IMR-90 (cell line): ENCODE measurements at regions not wholly inside any gene's neighbourhood (a gene's known extent, or its start where the extent isn't known, plus 50 kb on each side); places are given as distances from the start of the nearest gene placed in this dataset.

ENCODE experiments used
- ATAC-seq: fragments of 200-7000 bp; cut with Tn5 transposase; 2 replicates; pipeline ENCODE4 v1.9.1; 2020; ENCODE audit warnings: low read depth, mild to moderate bottlenecking, moderate library complexity
- BruUV-seq: library from RNA; stranded (reverse); fragments of 400-500 nt; replicated peaks from 2 replicates; lab custom pipeline; 2021; lab: Mats Ljungman, UMichigan
- CTCF ChIA-PET: fragments of 300-600 bp; formaldehyde crosslinking; extraction: SDS; loops from one replicate; lab custom pipeline; 2021; ENCODE audit warnings: antibody characterized with exemption; lab: Yijun Ruan, JAX
- POLR2A ChIA-PET: fragments of 300-600 bp; sonication (Branson Sonifier 250); formaldehyde crosslinking; loops from one replicate; lab custom pipeline; 2022; ENCODE audit warnings: antibody characterized with exemption; ENCODE audit not compliant: unreplicated experiment; lab: Charles Lee
- DNase-seq: peaks from one replicate; pipeline ENCODE4 v3.0.0; 2013
- H2AFZ ChIP-seq: replicated peaks from 2 replicates; pipeline ENCODE3; 2013; ENCODE audit warnings: low read length, mild to moderate bottlenecking; ENCODE audit not compliant: poor library complexity
- H2AK5ac ChIP-seq: 2 replicates; pipeline ENCODE4 v1.6.1; 2013; ENCODE audit warnings: low read depth, low read length, inconsistent platforms
- H2AK9ac ChIP-seq: replicated peaks from 2 replicates; pipeline ENCODE3; 2013; ENCODE audit warnings: mild to moderate bottlenecking, low read depth, low read length, moderate library complexity; ENCODE audit not compliant: poor library complexity
- H2BK120ac ChIP-seq: 2 replicates; pipeline ENCODE4 v1.6.1; 2013; ENCODE audit warnings: low read depth, low read length, inconsistent platforms
- H2BK15ac ChIP-seq: 3 replicates; pipeline ENCODE4 v1.6.1; 2013; ENCODE audit warnings: low read depth, low read length, inconsistent platforms
- H2BK20ac ChIP-seq: 2 replicates; pipeline ENCODE4 v1.6.1; 2013; ENCODE audit warnings: low read depth, mild to moderate bottlenecking, inconsistent platforms, low read length, moderate library complexity
- H2BK5ac ChIP-seq: 2 replicates; pipeline ENCODE4 v1.6.1; 2013; ENCODE audit warnings: mild to moderate bottlenecking, low read depth, low read length, inconsistent platforms; ENCODE audit not compliant: poor library complexity, severe bottlenecking
- H3K14ac ChIP-seq: replicated peaks from 2 replicates; pipeline ENCODE4 v1.6.1; 2013; ENCODE audit warnings: low read depth, low read length, inconsistent platforms
- H3K18ac ChIP-seq: 2 replicates; pipeline ENCODE4 v1.6.1; 2013; ENCODE audit warnings: low read depth, low read length, control low read depth
- H3K23ac ChIP-seq: 2 replicates; pipeline ENCODE4 v1.6.1; 2013; ENCODE audit warnings: low read depth, low read length, inconsistent platforms
- H3K27ac ChIP-seq: 2 replicates; pipeline ENCODE4 v1.5.1; 2013; ENCODE audit warnings: mild to moderate bottlenecking, control low read depth, low read length; ENCODE audit not compliant: insufficient read depth
- H3K27me3 ChIP-seq: 2 replicates; pipeline ENCODE4 v1.6.1; 2013; ENCODE audit warnings: low read length; ENCODE audit not compliant: control insufficient read depth, insufficient read depth
- H3K36me3 ChIP-seq: 2 replicates; pipeline ENCODE4 v1.6.1; 2013; ENCODE audit warnings: low read length, mixed read lengths; ENCODE audit not compliant: control insufficient read depth, insufficient read depth
- H3K4ac ChIP-seq: 2 replicates; pipeline ENCODE4 v1.6.1; 2013; ENCODE audit warnings: low read depth, low read length, inconsistent platforms
- H3K4me1 ChIP-seq: 2 replicates; pipeline ENCODE4 v1.6.1; 2013; ENCODE audit warnings: low read length, mixed read lengths; ENCODE audit not compliant: control insufficient read depth, insufficient read depth
- H3K4me2 ChIP-seq: 2 replicates; pipeline ENCODE4 v1.6.1; 2013; ENCODE audit warnings: low read depth, mild to moderate bottlenecking, control low read depth, low read length, moderate library complexity
- H3K4me3 ChIP-seq: 2 replicates; pipeline ENCODE4 v1.5.1; 2013; ENCODE audit warnings: low read depth, mild to moderate bottlenecking, control low read depth, low read length, moderate library complexity; ENCODE audit not compliant: insufficient read depth
- H3K56ac ChIP-seq: 2 replicates; pipeline ENCODE4 v1.6.1; 2013; ENCODE audit warnings: low read length, inconsistent platforms; ENCODE audit not compliant: insufficient read depth; ENCODE audit errors: extremely low read depth
- H3K79me1 ChIP-seq, 2 experiments: 2 replicates each; pipeline ENCODE4 v1.6.1; 2013; ENCODE audit warnings: low read length in 2 of 2, inconsistent platforms in 1 of 2, low read depth in 1 of 2
- H3K9ac ChIP-seq: 2 replicates; pipeline ENCODE4 v1.6.1; 2013; ENCODE audit warnings: low read depth, low read length, control low read depth
- H3K9me1 ChIP-seq: 2 replicates; pipeline ENCODE4 v1.6.1; 2013; ENCODE audit warnings: low read length, inconsistent platforms; ENCODE audit not compliant: insufficient read depth
- H3K9me3 ChIP-seq: 2 replicates; pipeline ENCODE4 v1.6.1; 2013; ENCODE audit warnings: low read length; ENCODE audit not compliant: control insufficient read depth, insufficient read depth
- H4K20me1 ChIP-seq: 2 replicates; pipeline ENCODE4 v1.6.1; 2013; ENCODE audit warnings: low read length, inconsistent platforms; ENCODE audit not compliant: insufficient read depth
- H4K5ac ChIP-seq: 2 replicates; pipeline ENCODE4 v1.6.1; 2013; ENCODE audit warnings: mild to moderate bottlenecking, low read depth, low read length, control low read depth
- H4K8ac ChIP-seq, 2 experiments: 2 replicates each; pipeline ENCODE4 v1.6.1; 2013; ENCODE audit warnings: low read depth in 2 of 2, low read length in 2 of 2, control low read depth in 1 of 2, inconsistent platforms in 1 of 2
- H4K91ac ChIP-seq: 2 replicates; pipeline ENCODE4 v1.6.1; 2013; ENCODE audit warnings: low read depth, low read length, inconsistent platforms; ENCODE audit not compliant: insufficient read depth
- BHLHE40 ChIP-seq: fragments of 150-350 bp; IDR thresholded peaks from 2 replicates; pipeline ENCODE4 v1.6.1; 2016; ENCODE audit warnings: mild to moderate bottlenecking, low read depth, low read length
- CHD1 ChIP-seq: IDR thresholded peaks from 2 replicates; pipeline ENCODE4 v1.6.1; 2012; ENCODE audit warnings: low read depth, low read length, improper control_type of control experiment
- ELK1 ChIP-seq: fragments of 150-350 bp; IDR thresholded peaks from 2 replicates; pipeline ENCODE4 v1.6.1; 2016; ENCODE audit warnings: low read depth, mild to moderate bottlenecking, low read length, moderate library complexity, borderline replicate concordance
- MXI1 ChIP-seq: IDR thresholded peaks from 2 replicates; pipeline ENCODE4 v1.6.1; 2012; ENCODE audit warnings: low read depth, mild to moderate bottlenecking, low read length, moderate library complexity, borderline replicate concordance
- RFX5 ChIP-seq: IDR thresholded peaks from 2 replicates; pipeline ENCODE4 v1.8.0; 2012; ENCODE audit warnings: low read depth, mild to moderate bottlenecking, low read length, moderate library complexity
- SMC3 ChIP-seq: fragments of 150-350 bp; IDR thresholded peaks from 2 replicates; pipeline ENCODE4 v1.6.1; 2016; ENCODE audit warnings: low read depth, mild to moderate bottlenecking, antibody characterized with exemption, low read length, moderate library complexity
- WGBS, 2 experiments: methylation state at CpG; one replicate each; pipeline versions ENCODE4 v1.1.5 to v1.1.7; 2013; ENCODE audit warnings: missing lambda C conversion rate in 2 of 2; ENCODE audit not compliant: insufficient read length in 1 of 2; ENCODE audit errors: extremely low coverage in 2 of 2; 5-methylcytosine and 5-hydroxymethylcytosine counted together
- dilution Hi-C: fragments of 300-500 bp; cut with HindIII; formaldehyde crosslinking; loops from one replicate; pipeline ENCODE4 v1.14.3; 2018; ENCODE audit warnings: low sequenced_read_pairs; ENCODE audit not compliant: unreplicated experiment
- in situ Hi-C: fragments of 300-500 bp; cut with MboI; formaldehyde crosslinking; loops from 3 replicates; pipeline ENCODE4 v1.14.3; 2019; ENCODE audit warnings: low sequenced_read_pairs, inconsistent platforms, mixed read lengths
- intact Hi-C: fragments of 100-400 bp; cut with micrococcal nuclease; formaldehyde crosslinking; loops from 2 replicates; pipeline ENCODE4 v1.10.0; 2022

GRCh38 chr6:130314271-130314670 lies 51.5 kb upstream of the TMEM200A start:
- Histone ChIP-seq H2BK15ac (no peak overlapping the region), H2AFZ (no peak overlapping the region), H3K18ac (no peak overlapping the region), H3K9me1 (no peaks in the 10 kb centered on the region), H4K8ac (no peak overlapping the region), H3K9ac (no peak overlapping the region), H3K36me3 (no peaks in the 10 kb centered on the region), H3K4me3 (no peak overlapping the region), H3K14ac (no peak overlapping the region), H2BK5ac (no peak overlapping the region), H4K5ac (no peak overlapping the region), H3K4me2 (no peak overlapping the region), H3K27me3 (no peaks in the 10 kb centered on the region), H3K56ac (no peak overlapping the region), H4K91ac (no peak overlapping the region), H3K27ac (no peak overlapping the region), H3K4me1 (no peaks in the 10 kb centered on the region), H3K9me3 (no peaks in the 10 kb centered on the region), H2BK120ac (no peak overlapping the region), H2AK9ac (no peak overlapping the region), H2BK20ac (no peak overlapping the region), H4K20me1 (no peaks in the 10 kb centered on the region), H3K4ac (no peak overlapping the region), H3K23ac (no peak overlapping the region), H2AK5ac (no peak overlapping the region), H3K79me1 (no peaks in the 10 kb centered on the region)
- POLR2A ChIA-PET = no interaction called here
- WGBS, 2 experiments = no CpG with 5 or more reads among the region's 1 CpG
- no TSS peak for BruUV-seq
- dilution Hi-C loops (no loop called here), in situ Hi-C loops (loop anchor here (10.0 kb wide), 1 partner anchor 531 kb away; no protein-coding TSS in a partner anchor), intact Hi-C loops (no loop called here)
- TF ChIP-seq SMC3 (no peak), BHLHE40 (no peak), MXI1 (no peak), RFX5 (no peak), ELK1 (no peak), CHD1 (no peak)
- DNase-seq (no peak), ATAC-seq (no peak)
- CTCF ChIA-PET = interaction anchor here (1.4 kb wide), 1 partner anchor 8 kb away, joined by 3 read pairs; no protein-coding TSS in a partner anchor
